Activated T-cell treated with anti-CD3 and anti-CD28 coated beads for 48 hours (primary cell): ENCODE measurements at regions not wholly inside any gene's neighbourhood (a gene's known extent, or its start where the extent isn't known, plus 50 kb on each side); places are given as distances from the start of the nearest gene placed in this dataset.
"Not testable (repeated sequence)": the region's sequence is repeated elsewhere in the genome, so short reads cannot be mapped to it uniquely, and the experiment has no call there.

Source experiments
- DNase-seq: peaks from one replicate; pipeline ENCODE4 v3.0.0-alpha.2; 2020; ENCODE audit warnings: low read depth

DNA sequence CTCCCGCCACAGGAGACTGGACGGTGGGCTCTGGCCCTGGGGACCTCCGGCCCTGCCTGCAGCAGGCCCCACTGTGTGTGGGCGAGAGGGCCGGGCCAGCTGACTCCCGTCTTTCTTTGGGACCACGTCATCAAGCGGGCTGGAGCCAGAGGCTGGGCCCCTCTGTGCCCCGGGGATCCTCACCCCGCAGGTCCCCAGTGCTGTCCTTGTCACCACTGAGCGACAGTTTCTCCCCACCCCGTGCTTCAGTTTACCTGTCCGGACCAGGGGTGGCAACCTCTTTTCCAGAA lies 181.9 kb upstream of the ZNF469 start:
- no peak for DNase-seq

DNA sequence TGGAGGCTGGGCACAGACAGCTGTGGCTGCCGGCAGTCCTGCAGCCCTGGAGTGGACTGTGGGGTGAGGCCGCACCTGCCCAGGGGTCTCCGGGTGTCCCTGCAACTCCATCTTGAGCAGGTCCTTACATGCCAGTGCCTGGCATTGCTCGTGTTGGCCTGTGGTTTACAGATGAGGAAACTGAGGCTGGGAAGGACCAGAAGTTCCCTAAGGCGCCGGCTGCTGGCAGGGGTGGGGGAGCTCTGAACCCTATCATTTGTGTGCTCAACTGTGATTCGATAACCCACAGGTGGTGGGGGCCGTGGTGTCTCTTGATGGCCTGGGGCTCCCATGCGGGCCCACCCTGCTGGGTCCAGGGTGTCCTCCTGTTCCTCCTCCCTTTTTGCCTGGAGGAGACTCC lies 181.1 kb upstream of the ZNF469 start:
- not testable (repeated sequence) for DNase-seq

GRCh38 chr16:88202207-88202745 lies 180.5 kb upstream of the ZNF469 start:
- DNase-seq, result no peak

DNA sequence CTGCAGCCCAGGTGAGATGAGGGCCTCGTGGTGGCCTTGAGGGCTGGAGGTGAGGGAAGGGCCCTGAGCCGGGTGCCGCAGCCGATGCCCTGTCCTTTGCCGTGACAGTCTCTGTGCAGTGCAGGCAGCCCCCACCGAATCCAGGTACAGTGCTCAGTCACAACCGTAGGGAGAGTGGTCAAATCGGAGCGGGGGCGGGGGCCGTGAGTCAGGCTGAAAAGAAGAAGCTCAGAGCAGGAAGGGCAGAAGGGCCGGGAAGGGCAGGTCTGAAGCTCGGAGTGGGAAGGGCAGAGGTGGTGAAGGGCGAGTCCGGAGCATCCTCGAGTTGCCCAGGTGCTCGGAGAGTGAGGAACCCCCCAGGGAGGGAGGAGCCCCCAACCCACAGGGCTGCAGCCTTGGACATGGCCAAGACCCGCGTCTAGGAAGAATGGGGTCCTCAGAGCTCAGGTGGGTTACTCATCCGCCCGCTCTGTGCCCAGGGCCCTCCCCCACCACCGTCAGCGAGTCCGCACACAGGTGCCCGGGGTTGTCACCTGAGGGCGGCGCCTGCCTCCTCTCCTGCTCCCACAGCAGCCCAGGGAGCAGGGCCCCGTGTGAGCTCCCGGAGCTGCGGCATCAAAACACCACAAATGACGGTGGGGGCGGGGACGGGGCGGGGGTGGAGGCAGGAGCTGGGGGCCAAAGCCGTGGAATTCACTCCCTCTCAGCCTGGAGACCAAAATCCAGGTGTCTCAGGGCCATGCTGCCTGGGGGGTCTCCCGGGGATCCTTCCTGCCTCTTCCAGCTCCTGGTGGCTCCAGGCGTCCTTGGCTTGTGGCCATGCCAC lies 179.7 kb upstream of the ZNF469 start:
- not testable (repeated sequence) for DNase-seq

- DNase-seq, result not testable (repeated sequence)
Observed at GRCh38 chr16:88204131-88205110, 178.3 kb upstream of the ZNF469 start.

DNA sequence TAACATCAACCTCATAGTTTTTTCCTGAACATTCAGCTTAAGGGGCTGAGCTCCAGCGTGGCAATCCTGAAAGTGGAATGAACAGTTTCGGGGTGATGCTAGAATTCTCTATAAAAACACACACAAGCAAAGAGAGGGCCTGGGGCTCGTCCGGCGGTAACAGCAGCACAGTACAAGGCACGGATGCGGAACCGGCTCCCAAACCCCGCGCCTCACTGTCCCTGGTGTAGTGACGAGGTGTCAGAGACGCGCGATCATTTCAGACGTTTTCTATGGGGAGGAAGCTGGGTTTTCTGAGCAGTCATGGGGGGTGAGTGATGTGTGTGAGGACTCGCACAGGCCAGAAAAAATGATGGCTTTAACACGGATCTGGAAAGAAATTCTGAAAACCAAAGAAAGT lies 177.3 kb upstream of the ZNF469 start:
- not testable (repeated sequence) for DNase-seq

DNA sequence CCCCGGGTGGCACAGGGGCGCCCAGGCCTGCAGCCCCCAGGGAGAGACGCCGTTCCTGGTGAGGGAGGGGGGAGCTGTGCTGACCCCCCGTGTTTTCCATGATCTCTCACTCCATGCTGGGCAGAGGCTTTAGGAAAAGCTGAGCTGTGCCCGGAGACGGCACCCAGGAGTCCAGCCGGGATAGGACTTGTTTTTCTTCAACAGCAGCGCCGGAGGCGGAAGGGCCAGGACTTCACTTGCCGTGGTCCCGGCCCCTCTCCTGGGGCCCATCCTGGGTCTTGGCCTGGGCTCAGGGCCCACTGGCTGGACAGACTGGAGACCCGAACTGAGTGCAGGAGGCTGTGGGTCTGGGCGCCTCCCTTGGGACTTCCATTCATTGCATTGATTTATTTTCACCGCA lies 176.8 kb upstream of the ZNF469 start:
- DNase-seq, result not testable (repeated sequence)

GRCh38 chr16:88206516-88206915 lies 176.2 kb upstream of the ZNF469 start:
- DNase-seq, result not testable (repeated sequence)

DNA sequence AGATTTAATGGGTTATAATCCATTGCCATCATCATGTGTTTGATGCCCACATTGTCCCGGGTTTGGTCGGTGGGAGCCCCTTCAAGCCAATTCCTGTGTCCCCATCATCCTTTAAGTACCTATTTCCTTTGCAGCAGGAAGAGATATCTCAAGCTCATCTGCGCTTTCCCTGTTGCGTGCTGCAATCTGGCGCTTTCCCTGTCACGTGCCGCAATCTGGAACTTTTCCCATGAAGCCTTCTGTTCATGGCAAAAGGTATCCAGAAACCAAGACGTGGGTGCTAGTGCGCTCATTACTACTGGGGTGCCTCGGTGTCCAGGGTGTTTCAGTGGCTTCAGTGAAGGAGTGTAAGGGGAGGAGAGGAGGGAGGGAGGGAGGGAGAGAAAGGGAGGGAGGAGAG lies 174.6 kb upstream of the ZNF469 start:
- no peak for DNase-seq

GRCh38 chr16:88208776-88209175 lies 174.0 kb upstream of the ZNF469 start:
- DNase-seq, result not testable (repeated sequence)

DNA sequence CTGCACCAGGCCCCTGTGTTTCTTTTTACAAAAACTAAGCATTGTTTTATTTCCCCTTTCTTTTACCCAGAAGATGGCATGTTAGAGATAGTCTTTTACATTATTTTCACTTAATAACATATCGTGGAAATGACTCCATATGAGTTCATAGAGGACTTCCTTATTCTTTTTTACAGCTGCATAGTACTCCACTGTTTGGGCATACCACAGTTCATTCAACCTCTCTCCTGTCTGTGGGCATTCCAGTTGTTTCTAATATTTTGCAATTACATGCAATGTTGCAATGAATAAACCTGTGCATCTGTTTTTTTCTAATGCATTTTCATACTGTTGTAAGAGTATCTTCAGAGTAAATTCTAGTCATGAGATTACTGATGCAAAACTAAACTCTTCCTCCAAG lies 173.2 kb upstream of the ZNF469 start:
- DNase-seq, result not testable (repeated sequence)

DNA sequence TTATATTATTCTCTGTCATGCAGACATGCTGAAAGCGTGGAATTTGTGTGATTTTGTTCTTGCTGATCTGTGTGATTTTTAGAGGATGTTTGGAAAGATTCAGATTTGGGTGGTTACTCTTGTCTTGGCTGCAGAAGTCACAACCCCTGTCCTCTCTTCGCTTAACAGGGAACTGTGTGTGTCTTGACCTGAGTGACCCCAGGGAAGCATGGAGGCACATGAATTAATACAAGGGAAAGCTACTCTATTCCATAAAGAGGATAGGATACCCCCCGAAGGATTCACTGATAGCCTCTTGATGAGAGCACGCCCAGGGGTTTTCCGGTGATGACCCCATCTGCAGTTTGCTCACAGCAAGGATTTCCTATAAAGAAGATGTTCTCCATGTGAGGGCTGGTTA lies 168.8 kb upstream of the ZNF469 start:
- not testable (repeated sequence) for DNase-seq

DNA sequence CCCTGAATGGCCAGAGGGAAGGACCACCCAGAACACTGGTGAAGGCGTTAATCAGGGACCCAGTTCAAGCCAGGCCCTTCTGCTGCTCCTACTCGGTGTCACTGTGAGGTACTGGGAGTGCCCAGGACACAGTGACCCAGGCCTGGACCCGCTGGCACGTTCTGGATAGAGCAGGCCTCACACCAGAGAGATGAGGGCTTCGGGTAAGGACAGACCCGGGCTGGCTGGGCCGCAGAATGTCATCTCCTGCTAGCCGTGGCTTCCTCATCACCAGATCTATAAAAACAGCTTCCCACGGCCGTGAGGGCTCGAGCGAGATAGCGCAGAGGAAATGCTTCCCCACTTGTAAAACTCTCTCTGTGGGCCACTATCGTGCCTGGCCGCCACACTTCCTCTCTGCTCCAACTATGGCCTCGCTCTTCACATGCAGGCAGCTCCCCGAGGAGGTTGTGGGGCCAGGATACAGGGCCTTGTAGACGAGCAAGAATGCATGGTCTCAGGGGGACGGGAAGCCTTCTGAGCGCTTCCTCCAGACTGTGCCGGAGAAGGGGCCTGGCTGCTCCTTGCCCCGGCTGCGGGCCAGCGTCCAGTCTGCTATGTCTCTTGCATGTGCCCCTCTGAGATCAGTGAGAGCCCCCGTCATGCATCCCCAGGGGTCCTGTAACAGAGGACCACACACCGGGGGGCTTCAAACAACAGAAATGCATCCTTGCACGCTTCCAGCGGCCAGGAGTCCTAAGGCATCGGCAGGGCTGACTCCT lies 161.6 kb upstream of the ZNF469 start:
- DNase-seq, result not testable (repeated sequence)

DNA sequence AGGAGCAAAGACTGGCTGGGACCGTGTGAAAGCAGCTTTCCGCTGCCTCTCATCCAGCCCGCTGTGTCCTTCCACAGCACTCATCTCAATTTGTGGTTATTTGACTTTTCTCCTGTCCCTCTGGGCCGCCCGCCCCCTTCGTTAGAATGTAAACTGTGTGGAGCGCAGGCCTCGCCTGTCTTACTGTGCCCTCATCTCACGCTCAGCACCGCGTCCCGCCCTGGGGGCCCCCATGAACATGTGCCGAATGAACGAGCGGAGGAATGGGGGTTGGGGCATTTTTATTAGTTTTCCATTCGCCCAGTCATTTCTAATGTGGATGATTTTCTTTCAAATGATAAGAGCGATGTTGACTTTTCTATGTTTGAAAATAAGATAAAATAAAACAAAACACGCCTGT lies 159.1 kb upstream of the ZNF469 start:
- not testable (repeated sequence) for DNase-seq

DNA sequence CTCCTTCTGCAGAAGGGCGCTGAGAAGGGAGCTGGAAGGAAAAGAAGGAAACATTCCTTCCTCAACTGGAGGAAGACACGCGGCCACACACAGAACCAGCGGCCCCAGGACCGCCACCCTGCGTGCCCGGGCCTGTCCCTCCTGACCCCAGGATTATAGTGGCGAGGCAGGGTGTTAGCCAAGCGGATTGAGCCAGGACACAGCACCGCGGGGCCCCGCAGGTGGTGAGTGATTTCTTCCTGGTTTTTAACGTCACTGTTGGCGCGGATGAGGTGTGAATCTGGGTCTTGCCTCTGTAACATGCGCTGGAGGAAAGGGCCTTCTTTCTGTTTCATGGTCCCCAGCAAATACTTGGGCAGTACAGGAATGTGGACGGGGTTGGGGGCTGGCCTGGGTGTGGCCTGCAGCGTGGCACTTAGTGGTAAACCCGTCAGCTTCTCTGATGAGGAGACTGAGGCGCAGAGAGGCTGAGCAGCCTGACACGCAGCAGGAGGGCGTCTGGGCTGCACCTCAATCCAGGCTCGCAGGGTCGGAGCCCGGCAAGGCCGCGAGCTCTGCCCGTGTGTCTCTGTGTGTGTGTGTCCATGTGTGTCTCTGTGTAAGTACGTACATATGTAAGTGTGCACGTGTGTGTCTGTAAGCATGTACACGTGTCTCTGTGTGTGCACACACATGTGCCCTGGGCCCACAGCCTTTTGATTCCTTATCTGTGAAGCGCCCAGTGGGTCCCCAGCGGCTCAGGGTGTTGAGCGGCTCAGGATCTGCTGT lies 158.4 kb upstream of the ZNF469 start:
- not testable (repeated sequence) for DNase-seq

- not testable (repeated sequence) for DNase-seq
Observed at GRCh38 chr16:88225640-88226230, 157.0 kb upstream of the ZNF469 start.

DNA sequence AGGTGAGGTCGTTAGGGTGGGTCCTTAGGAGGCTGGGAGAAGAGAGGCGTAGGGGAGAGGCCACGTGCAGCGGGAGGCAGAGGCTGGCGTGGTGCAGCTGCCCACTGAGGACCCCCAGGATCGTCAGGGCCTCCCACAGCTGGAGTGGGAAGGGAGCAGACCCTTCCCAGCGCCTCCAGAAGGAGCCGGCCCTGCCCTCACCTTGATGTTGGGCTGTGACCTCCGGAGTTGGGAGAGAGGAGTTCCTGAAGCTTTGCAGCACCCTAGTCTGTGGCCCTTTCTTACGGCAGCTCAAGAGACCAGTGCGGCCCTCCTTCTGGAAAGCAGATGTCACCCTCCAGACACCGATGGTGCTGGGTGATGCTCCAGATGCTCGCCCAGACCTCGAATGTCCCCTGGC lies 156.5 kb upstream of the ZNF469 start:
- DNase-seq, result not testable (repeated sequence)

GRCh38 chr16:88227026-88227721 lies 155.6 kb upstream of the ZNF469 start:
- not testable (repeated sequence) for DNase-seq

- not testable (repeated sequence) for DNase-seq
Observed at GRCh38 chr16:88227722-88228482, 154.9 kb upstream of the ZNF469 start.
